ENCODE measurements at regions not wholly inside any gene's neighbourhood (a gene's known extent, or its start where the extent isn't known, plus 50 kb on each side); places are given as distances from the start of the nearest gene placed in this dataset.

- DNase-seq (no peak), ATAC-seq (no peak)
- Mint-ChIP-seq H3K4me1 (no peaks in the 10 kb centered on the region), H3K27me3 (peaks cover 2% of the 10 kb centered on the region), H3K27ac (no peak overlapping the region), H3K9me3 (ENCODE audit: low read depth) (no peaks in the 10 kb centered on the region), H3K36me3 (no peaks in the 10 kb centered on the region), H3K4me3 (no peak overlapping the region)
- CTCF ChIA-PET = no interaction called here
Observed at GRCh38 chr18:60060026-60060425, 160.2 kb downstream of the PMAIP1 start.

GRCh38 chr18:60059216-60059615 lies 159.4 kb downstream of the PMAIP1 start:
- ATAC-seq = no peak
- Mint-ChIP-seq H3K4me1 (no peaks in the 10 kb centered on the region), H3K27me3 (no peaks in the 10 kb centered on the region), H3K36me3 (no peaks in the 10 kb centered on the region), H3K9me3 (ENCODE audit: low read depth) (no peaks in the 10 kb centered on the region), H3K27ac (no peak overlapping the region), H3K4me3 (no peak overlapping the region)
- CTCF ChIA-PET = no interaction called here
- DNase-seq = no peak

- Mint-ChIP-seq H3K27ac (no peak overlapping the region), H3K4me3 (no peak overlapping the region), H3K9me3 (ENCODE audit: low read depth) (no peaks in the 10 kb centered on the region), H3K27me3 (no peaks in the 10 kb centered on the region), H3K4me1 (no peaks in the 10 kb centered on the region), H3K36me3 (no peaks in the 10 kb centered on the region)
- DNase-seq (no peak), ATAC-seq (no peak)
- CTCF ChIA-PET = no interaction called here
Observed at GRCh38 chr18:60053747-60054304, 154.0 kb downstream of the PMAIP1 start.

- H3K9me3 Mint-ChIP-seq (ENCODE audit: low read depth) = no peaks in the 10 kb centered on the region
- H3K4me1 Mint-ChIP-seq = no peaks in the 10 kb centered on the region
- no peak overlapping the region for H3K27ac Mint-ChIP-seq
- ATAC-seq = no peak
- DNase-seq = no peak
- no peak overlapping the region for H3K4me3 Mint-ChIP-seq
- no peaks in the 10 kb centered on the region for H3K36me3 Mint-ChIP-seq
- peaks cover 3% of the 10 kb centered on the region for H3K27me3 Mint-ChIP-seq
- CTCF ChIA-PET = no interaction called here
Observed at GRCh38 chr18:60050821-60051220, 151.0 kb downstream of the PMAIP1 start.

GRCh38 chr18:60049172-60049571 lies 149.4 kb downstream of the PMAIP1 start:
- Mint-ChIP-seq H3K27ac (no peak overlapping the region), H3K27me3 (peaks cover 3% of the 10 kb centered on the region), H3K4me1 (no peaks in the 10 kb centered on the region), H3K36me3 (no peaks in the 10 kb centered on the region), H3K9me3 (ENCODE audit: low read depth) (no peaks in the 10 kb centered on the region), H3K4me3 (no peak overlapping the region)
- no peak for DNase-seq
- CTCF ChIA-PET = no interaction called here
- ATAC-seq = no peak

GRCh38 chr18:60047556-60047955 lies 147.8 kb downstream of the PMAIP1 start:
- CTCF ChIA-PET = interaction anchor here (0.6 kb wide), 1 partner anchor 798 kb away, joined by 3 read pairs; no protein-coding TSS in a partner anchor
- no peaks in the 10 kb centered on the region for H3K4me1 Mint-ChIP-seq
- ATAC-seq (no peak), DNase-seq (no peak)
- no peak overlapping the region for H3K27ac Mint-ChIP-seq
- H3K9me3 Mint-ChIP-seq (ENCODE audit: low read depth) = no peaks in the 10 kb centered on the region
- H3K36me3 Mint-ChIP-seq = no peaks in the 10 kb centered on the region
- H3K4me3 Mint-ChIP-seq = no peak overlapping the region
- H3K27me3 Mint-ChIP-seq = peaks cover 3% of the 10 kb centered on the region

- CTCF ChIA-PET = no interaction called here
- no peaks in the 10 kb centered on the region for H3K9me3 Mint-ChIP-seq (ENCODE audit: low read depth)
Observed at GRCh38 chr18:60044290-60045006, 144.7 kb downstream of the PMAIP1 start.

GRCh38 chr18:60040971-60041370 lies 141.2 kb downstream of the PMAIP1 start:
- CTCF ChIA-PET = no interaction called here
- DNase-seq = no peak
- H3K27ac Mint-ChIP-seq = no peak overlapping the region
- H3K4me1 Mint-ChIP-seq = no peaks in the 10 kb centered on the region
- peaks cover 2% of the 10 kb centered on the region for H3K27me3 Mint-ChIP-seq
- H3K4me3 Mint-ChIP-seq = no peak overlapping the region
- H3K9me3 Mint-ChIP-seq (ENCODE audit: low read depth) = no peaks in the 10 kb centered on the region
- no peaks in the 10 kb centered on the region for H3K36me3 Mint-ChIP-seq
- ATAC-seq = no peak

More at GRCh38 chr18:60044290-60045006, 144.7 kb downstream of the PMAIP1 start:
- Mint-ChIP-seq H3K4me1 (no peaks in the 10 kb centered on the region), H3K36me3 (no peaks in the 10 kb centered on the region), H3K27ac (no peak overlapping the region), H3K27me3 (peaks cover 5% of the 10 kb centered on the region), H3K4me3 (no peak overlapping the region)
- DNase-seq (no peak), ATAC-seq (no peak)

- ATAC-seq (no peak), DNase-seq (no peak)
- H3K9me3 Mint-ChIP-seq (ENCODE audit: low read depth) = no peaks in the 10 kb centered on the region
- no peaks in the 10 kb centered on the region for H3K4me1 Mint-ChIP-seq
- no peak overlapping the region for H3K4me3 Mint-ChIP-seq
- H3K27me3 Mint-ChIP-seq = peaks cover 2% of the 10 kb centered on the region
- H3K36me3 Mint-ChIP-seq = no peaks in the 10 kb centered on the region
- CTCF ChIA-PET = no interaction called here
- H3K27ac Mint-ChIP-seq = no peak overlapping the region
Observed at GRCh38 chr18:60038731-60039130, 138.9 kb downstream of the PMAIP1 start.

GRCh38 chr18:60027397-60027796 lies 127.6 kb downstream of the PMAIP1 start:
- ATAC-seq (no peak), DNase-seq (no peak)
- no peaks in the 10 kb centered on the region for H3K4me1 Mint-ChIP-seq
- no peak overlapping the region for H3K27ac Mint-ChIP-seq
- H3K4me3 Mint-ChIP-seq = no peak overlapping the region
- CTCF ChIA-PET = no interaction called here
- H3K36me3 Mint-ChIP-seq = no peaks in the 10 kb centered on the region
- no peaks in the 10 kb centered on the region for H3K9me3 Mint-ChIP-seq (ENCODE audit: low read depth)
- no peaks in the 10 kb centered on the region for H3K27me3 Mint-ChIP-seq

GRCh38 chr18:60024857-60025256 lies 125.1 kb downstream of the PMAIP1 start:
- CTCF ChIA-PET = no interaction called here
- Mint-ChIP-seq H3K27me3 (no peaks in the 10 kb centered on the region), H3K36me3 (no peaks in the 10 kb centered on the region), H3K27ac (no peak overlapping the region), H3K4me3 (no peak overlapping the region), H3K4me1 (no peaks in the 10 kb centered on the region), H3K9me3 (ENCODE audit: low read depth) (no peaks in the 10 kb centered on the region)
- DNase-seq (no peak), ATAC-seq (no peak)

- H3K27ac Mint-ChIP-seq = no peak overlapping the region
- H3K27me3 Mint-ChIP-seq = no peaks in the 10 kb centered on the region
- H3K36me3 Mint-ChIP-seq = no peaks in the 10 kb centered on the region
- no peaks in the 10 kb centered on the region for H3K4me1 Mint-ChIP-seq
- H3K4me3 Mint-ChIP-seq = no peak overlapping the region
- CTCF ChIA-PET = no interaction called here
- DNase-seq = no peak
- H3K9me3 Mint-ChIP-seq (ENCODE audit: low read depth) = no peaks in the 10 kb centered on the region
- ATAC-seq = no peak
Observed at GRCh38 chr18:60024345-60024744, 124.5 kb downstream of the PMAIP1 start.

GRCh38 chr18:60022671-60023276 lies 123.0 kb downstream of the PMAIP1 start:
- H3K4me1 Mint-ChIP-seq = no peaks in the 10 kb centered on the region
- H3K9me3 Mint-ChIP-seq (ENCODE audit: low read depth) = no peaks in the 10 kb centered on the region
- no peak overlapping the region for H3K4me3 Mint-ChIP-seq
- no peak overlapping the region for H3K27ac Mint-ChIP-seq
- DNase-seq (no peak), ATAC-seq (no peak)
- no peaks in the 10 kb centered on the region for H3K27me3 Mint-ChIP-seq
- H3K36me3 Mint-ChIP-seq = no peaks in the 10 kb centered on the region
- CTCF ChIA-PET = no interaction called here

- H3K9me3 Mint-ChIP-seq (ENCODE audit: low read depth) = no peaks in the 10 kb centered on the region
- H3K36me3 Mint-ChIP-seq = no peaks in the 10 kb centered on the region
- ATAC-seq (no peak), DNase-seq (no peak)
- no peaks in the 10 kb centered on the region for H3K4me1 Mint-ChIP-seq
- CTCF ChIA-PET = interaction anchor here (0.9 kb wide), 1 partner anchor 26 kb away, joined by 4 read pairs; no protein-coding TSS in a partner anchor
- H3K4me3 Mint-ChIP-seq = no peak overlapping the region
- no peak overlapping the region for H3K27ac Mint-ChIP-seq
- H3K27me3 Mint-ChIP-seq = no peaks in the 10 kb centered on the region
Observed at GRCh38 chr18:60021556-60021955, 121.8 kb downstream of the PMAIP1 start.

All from activated CD8-positive, alpha-beta memory T cell treated with anti-CD3 and anti-CD28 coated beads, Interleukin-2, amount 10 ng/mL, durations not matched to agents 7 days and 5 days (primary cell).